ENCODE measurements at regions not wholly inside any gene's neighbourhood (a gene's known extent, or its start where the extent isn't known, plus 50 kb on each side); places are given as distances from the start of the nearest gene placed in this dataset.

- POLR2A ChIA-PET, result no interaction called here
- CTCF ChIA-PET, result no interaction called here
- H3K27me3 Mint-ChIP-seq, result peaks cover 23% of the 10 kb centered on the region
- Histone ChIP-seq H3K4me1 (ENCODE audit: control insufficient read depth in 2 of 2, insufficient read depth in 2 of 2, low read length in 2 of 2) (no peaks in the 10 kb centered on the region), H3K27ac (ENCODE audit: low read length in 2 of 2) (no peak overlapping the region), H3K9ac (ENCODE audit: low read length) (no peak overlapping the region), H3K9me3 (ENCODE audit: control extremely low read depth in 1 of 3, control insufficient read depth in 2 of 3, insufficient read depth in 1 of 3, low read length in 2 of 3) (no peaks in the 10 kb centered on the region), H4K20me1 (ENCODE audit: control insufficient read depth, insufficient read depth, low read length, poor library complexity, severe bottlenecking) (no peaks in the 10 kb centered on the region), H3K79me2 (ENCODE audit: control insufficient read depth, insufficient read depth, low read length) (no peaks in the 10 kb centered on the region), H3K36me3 (replicated peaks in 1 of 2; ENCODE audit: control extremely low read depth in 1 of 2, control insufficient read depth in 1 of 2, extremely low read depth in 1 of 2, insufficient read depth in 2 of 2, low read length in 1 of 2) (no peaks in the 10 kb centered on the region), H2AFZ (ENCODE audit: insufficient read depth, low read depth, low read length, poor library complexity, severe bottlenecking) (no peak overlapping the region), H3K27me3 (replicated peaks in 1 of 4; ENCODE audit: control extremely low read depth in 1 of 4, control insufficient read depth in 3 of 4, insufficient read depth in 4 of 4, low read length in 3 of 4) (peaks cover 0 to 6% (median 1%) of the 10 kb centered on the region in 4 experiments), H3K4me3 (ENCODE audit: control extremely low read depth in 1 of 5, extremely low read depth in 1 of 5, insufficient read depth in 1 of 5, low read depth in 2 of 5, low read length in 4 of 5) (no peak overlapping the region), H3K4me2 (replicated peaks; ENCODE audit: low read depth, low read length, poor library complexity, severe bottlenecking) (no peak overlapping the region)
- no peaks in the 10 kb centered on the region for H3K9me3 Mint-ChIP-seq (ENCODE audit: insufficient read depth)
- ATAC-seq (ENCODE audit: low read depth), result no peak
- no peak overlapping the region for H3K27ac Mint-ChIP-seq
- H3K4me3 Mint-ChIP-seq, result no peak overlapping the region
- DNase-seq, result no peak
- no peaks in the 10 kb centered on the region for H3K4me1 Mint-ChIP-seq
- TF ChIP-seq EZH2 (IDR thresholded peaks at IDR 0.05; ENCODE audit: borderline replicate concordance, insufficient read depth, low read depth, low read length, poor library complexity, severe bottlenecking) (no peak), CTCF (IDR thresholded peaks at IDR 0.05) (no peak)
- no CpG with 5 or more reads among the region's 1 CpG for WGBS (ENCODE audit: insufficient coverage)
- intact Hi-C loops (cut with micrococcal nuclease), result no loop called here
Observed at GRCh38 chr2:217645896-217646295, 356.9 kb downstream of the TNS1 start.

- H3K36me3 ChIP-seq (replicated peaks in 1 of 2; ENCODE audit: control extremely low read depth in 1 of 2, control insufficient read depth in 1 of 2, extremely low read depth in 1 of 2, insufficient read depth in 2 of 2, low read length in 1 of 2), result no peaks in the 10 kb centered on the region
- no peaks in the 10 kb centered on the region for H3K9me3 ChIP-seq (ENCODE audit: control extremely low read depth in 1 of 3, control insufficient read depth in 2 of 3, insufficient read depth in 1 of 3, low read length in 2 of 3)
- CTCF ChIA-PET, result no interaction called here
- no peaks in the 10 kb centered on the region for H3K4me1 ChIP-seq (ENCODE audit: control insufficient read depth in 2 of 2, insufficient read depth in 2 of 2, low read length in 2 of 2)
- no peaks in the 10 kb centered on the region for H3K9me3 Mint-ChIP-seq (ENCODE audit: insufficient read depth)
- intact Hi-C loops (cut with micrococcal nuclease), result no loop called here
- no peak for DNase-seq
- no peak overlapping the region for H3K4me3 Mint-ChIP-seq
- H3K4me1 Mint-ChIP-seq, result no peaks in the 10 kb centered on the region
- no peak overlapping the region for H3K27ac ChIP-seq (ENCODE audit: low read length in 2 of 2)
- H3K9ac ChIP-seq (ENCODE audit: low read length), result no peak overlapping the region
- ATAC-seq (ENCODE audit: low read depth), result no peak
- H4K20me1 ChIP-seq (ENCODE audit: control insufficient read depth, insufficient read depth, low read length, poor library complexity, severe bottlenecking), result no peaks in the 10 kb centered on the region
- H3K79me2 ChIP-seq (ENCODE audit: control insufficient read depth, insufficient read depth, low read length), result no peaks in the 10 kb centered on the region
- H2AFZ ChIP-seq (ENCODE audit: insufficient read depth, low read depth, low read length, poor library complexity, severe bottlenecking), result no peak overlapping the region
- H3K4me3 ChIP-seq (ENCODE audit: control extremely low read depth in 1 of 5, extremely low read depth in 1 of 5, insufficient read depth in 1 of 5, low read depth in 2 of 5, low read length in 4 of 5), result no peak overlapping the region
- H3K4me2 ChIP-seq (replicated peaks; ENCODE audit: low read depth, low read length, poor library complexity, severe bottlenecking), result no peak overlapping the region
- H3K27me3 ChIP-seq (replicated peaks in 1 of 4; ENCODE audit: control extremely low read depth in 1 of 4, control insufficient read depth in 3 of 4, insufficient read depth in 4 of 4, low read length in 3 of 4), result peaks cover 0 to 3% (median 1%) of the 10 kb centered on the region in 4 experiments
- H3K27me3 Mint-ChIP-seq, result peaks cover 22% of the 10 kb centered on the region
- 92% methylated on average over 6 of the region's 6 CpGs for WGBS (ENCODE audit: insufficient coverage)
- POLR2A ChIA-PET, result no interaction called here
- no peak for TF ChIP-seq EZH2 (IDR thresholded peaks at IDR 0.05; ENCODE audit: borderline replicate concordance, insufficient read depth, low read depth, low read length, poor library complexity, severe bottlenecking)
- no peak for TF ChIP-seq CTCF (IDR thresholded peaks at IDR 0.05)
- no peak overlapping the region for H3K27ac Mint-ChIP-seq
Observed at GRCh38 chr2:217643789-217644301, 358.9 kb downstream of the TNS1 start.
